ENCODE measurements at regions not wholly inside any gene's neighbourhood (a gene's known extent, or its start where the extent isn't known, plus 50 kb on each side); places are given as distances from the start of the nearest gene placed in this dataset.

GRCh38 chr2:136225950-136226835 lies 108.2 kb upstream of the CXCR4 start (continued):
- TF ChIP-seq CUX1 (CRISPR knock-in tag; IDR thresholded peaks at IDR 0.05) (no peak), SOX6 (IDR thresholded peaks at IDR 0.05) (no peak), ZNF764 (CRISPR knock-in tag; IDR thresholded peaks at IDR 0.05; ENCODE audit: low read depth) (no peak), CAMTA2 (CRISPR knock-in tag; conservative IDR thresholded peaks at IDR 0.05) (no peak), ZFP36 (IDR thresholded peaks at IDR 0.05; ENCODE audit: low read depth, low read length, partially characterized antibody) (no peak), HNRNPH1 (optimal IDR thresholded peaks at IDR 0.05; ENCODE audit: low read depth, low read length) (no peak)
